Stimulated activated CD4-positive, alpha-beta T cell treated with anti-CD3 and anti-CD28 coated beads, Interleukin-1b, Interleukin-23, amount 100 ng/mL, for 24 hours (primary cell): ENCODE measurements at regions not wholly inside any gene's neighbourhood (a gene's known extent, or its start where the extent isn't known, plus 50 kb on each side); places are given as distances from the start of the nearest gene placed in this dataset.
"Not testable (repeated sequence)": the region's sequence is repeated elsewhere in the genome, so short reads cannot be mapped to it uniquely, and the experiment has no call there.

ENCODE experiments used
- DNase-seq, 4 experiments: peaks; one replicate each; pipeline ENCODE4 v3.0.0-alpha.2; 2020; ENCODE audit warnings: low read depth in 4 of 4, low spot score in 1 of 4

DNA sequence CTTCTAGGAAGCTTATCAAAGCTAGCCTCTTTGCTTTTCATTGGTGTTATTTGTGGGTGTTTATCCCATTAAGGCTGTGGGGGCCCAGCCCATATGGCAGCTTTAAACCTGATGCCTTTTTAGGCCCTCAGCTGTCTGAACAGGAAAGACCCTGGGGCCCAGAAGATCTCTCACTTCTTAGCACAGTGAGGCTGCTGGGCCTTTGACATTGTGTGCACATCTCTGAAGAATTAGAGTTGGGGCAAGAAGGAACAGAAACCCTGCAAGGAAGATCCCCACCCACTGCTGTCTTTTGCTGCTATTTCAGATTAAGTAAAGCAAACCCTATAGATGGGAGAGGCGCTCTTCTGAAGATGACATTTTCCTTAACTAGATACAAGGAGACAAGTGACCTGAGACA lies 250.0 kb downstream of the SMAD2 start:
- no peak for DNase-seq

DNA sequence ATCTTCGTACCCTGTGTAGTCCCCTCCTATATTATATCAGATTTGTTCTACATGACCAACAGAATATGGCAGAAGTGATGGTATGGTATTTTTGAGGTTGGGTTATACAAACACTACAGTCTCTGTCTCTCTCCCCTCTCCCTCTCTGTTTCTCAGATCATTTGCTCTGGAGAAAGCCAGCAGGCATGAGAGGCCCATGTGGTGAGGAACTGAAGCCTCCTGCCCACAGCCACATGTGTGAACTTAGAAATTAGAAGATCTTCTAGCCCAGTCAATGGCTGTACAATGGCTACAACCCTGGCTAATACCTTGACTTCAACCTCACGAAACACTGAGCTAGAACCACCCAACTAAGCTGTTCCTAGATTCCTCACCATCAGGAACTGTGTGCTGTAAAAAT lies 250.6 kb downstream of the SMAD2 start:
- no peak for DNase-seq

DNA sequence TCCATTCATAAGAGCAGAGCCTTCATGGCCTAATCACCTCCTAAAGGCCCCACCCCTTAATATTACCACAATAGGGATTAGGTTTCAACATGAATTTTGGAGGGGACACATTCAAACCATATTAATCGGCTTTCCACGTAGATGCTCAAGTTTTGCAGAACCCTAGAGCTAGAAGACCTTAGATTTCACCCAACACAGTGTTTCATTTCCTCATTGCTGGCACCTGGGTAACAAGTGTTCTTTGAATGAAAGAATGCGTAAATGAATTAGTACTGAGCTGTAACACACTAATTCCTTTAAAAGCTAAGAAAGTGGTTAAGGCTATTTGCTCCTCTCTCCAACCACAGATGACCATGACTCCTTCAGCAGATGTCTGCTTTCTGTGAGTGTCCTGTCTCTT lies 252.5 kb downstream of the SMAD2 start:
- DNase-seq, result no peak

DNA sequence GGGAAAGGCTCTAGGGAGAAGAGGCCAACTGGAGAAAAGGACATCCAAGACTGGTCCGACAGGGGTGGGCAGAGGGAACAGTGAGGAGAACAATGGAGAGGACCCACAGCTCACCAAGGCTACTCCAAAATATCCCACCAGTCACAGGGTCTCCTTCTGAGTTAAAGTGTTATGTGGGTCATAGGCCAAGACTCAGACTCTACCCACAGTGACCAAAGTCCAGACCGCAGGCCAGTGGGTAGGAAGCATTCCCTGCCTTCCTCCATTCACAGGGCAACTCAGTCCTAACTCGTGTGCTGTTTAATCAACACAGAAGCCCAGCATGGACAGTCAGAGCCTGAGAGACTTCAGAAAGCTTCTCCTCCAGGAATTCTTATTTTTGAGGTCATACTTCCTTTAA lies 260.6 kb downstream of the SMAD2 start:
- no peak for DNase-seq

DNA sequence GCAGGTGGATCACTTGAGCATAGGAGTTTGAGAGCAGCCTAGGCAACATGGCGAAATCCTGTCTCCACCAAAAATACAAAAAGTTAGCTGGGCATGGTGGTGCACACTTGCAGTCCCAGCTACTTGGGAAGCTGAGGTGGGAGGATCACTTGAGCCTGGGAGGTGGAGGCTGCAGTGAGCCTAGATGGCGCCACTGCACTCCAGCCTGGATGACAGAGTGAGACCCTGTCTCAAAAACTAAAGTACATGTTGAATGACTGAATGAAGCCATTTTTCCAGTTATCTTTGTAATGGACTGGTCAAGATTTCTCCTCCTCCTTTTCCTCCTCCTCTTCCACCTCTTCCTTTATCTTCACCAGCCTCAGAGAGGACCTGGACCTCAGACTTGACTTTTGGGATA lies 272.0 kb downstream of the SMAD2 start:
- DNase-seq, result no peak

DNA sequence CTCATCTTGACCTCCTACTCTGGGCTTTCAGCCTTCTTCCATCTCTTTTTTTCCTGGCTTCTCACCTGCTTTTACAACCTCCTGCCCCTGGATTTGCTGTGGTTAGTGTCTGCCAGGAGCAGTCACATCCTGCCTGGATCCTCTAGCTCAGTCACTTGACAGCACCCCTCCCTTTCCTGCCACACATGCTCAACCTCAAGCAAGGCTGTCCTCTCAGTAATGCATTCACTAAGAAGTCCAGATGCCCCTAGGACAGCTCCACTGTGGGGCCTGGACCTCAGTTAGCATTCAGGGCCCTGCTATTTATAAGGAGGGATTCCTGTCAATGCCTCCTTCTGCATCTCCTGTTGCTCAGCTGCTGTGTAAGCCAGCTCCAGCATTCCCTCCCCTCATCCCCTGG lies 275.5 kb downstream of the SMAD2 start:
- no peak for DNase-seq

DNA sequence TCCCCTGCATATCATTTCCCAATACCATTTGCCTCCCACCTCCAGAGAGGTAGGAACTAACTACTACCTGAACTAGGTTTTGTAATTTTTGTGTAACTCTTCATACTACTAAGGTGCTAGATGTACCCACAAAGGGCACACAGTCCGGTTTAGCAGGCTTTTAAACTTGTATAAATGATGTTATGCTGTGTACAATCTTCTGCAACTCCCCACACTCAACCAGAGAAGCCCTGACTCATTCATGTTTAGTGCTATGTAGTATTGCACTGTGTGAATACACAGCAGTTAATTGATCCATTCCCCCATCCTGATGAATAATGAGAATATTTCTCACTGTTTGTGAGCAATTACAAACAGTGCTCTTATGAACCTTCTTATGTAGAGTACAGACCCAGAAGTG lies 285.6 kb downstream of the SMAD2 start:
- no peak for DNase-seq

DNA sequence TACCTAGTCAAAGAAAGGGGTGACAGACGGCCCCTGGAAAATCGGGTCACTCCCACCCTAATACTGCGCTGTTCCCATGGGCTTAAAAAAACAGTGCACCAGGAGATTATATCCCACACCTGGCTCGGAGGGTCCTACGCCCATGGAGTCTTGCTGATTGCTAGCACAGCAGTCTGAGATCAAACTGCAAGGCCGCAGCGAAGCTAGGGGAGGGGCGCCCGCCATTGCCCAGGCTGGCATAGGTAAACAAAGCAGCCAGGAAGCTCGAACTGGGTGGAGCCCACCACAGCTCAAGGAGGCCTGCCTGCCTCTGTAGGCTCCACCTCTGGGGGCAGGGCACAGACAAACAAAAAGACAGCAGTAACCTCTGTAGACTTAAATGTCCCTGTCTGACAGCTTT lies 292.9 kb downstream of the SMAD2 start:
- DNase-seq, result not testable (repeated sequence)

DNA sequence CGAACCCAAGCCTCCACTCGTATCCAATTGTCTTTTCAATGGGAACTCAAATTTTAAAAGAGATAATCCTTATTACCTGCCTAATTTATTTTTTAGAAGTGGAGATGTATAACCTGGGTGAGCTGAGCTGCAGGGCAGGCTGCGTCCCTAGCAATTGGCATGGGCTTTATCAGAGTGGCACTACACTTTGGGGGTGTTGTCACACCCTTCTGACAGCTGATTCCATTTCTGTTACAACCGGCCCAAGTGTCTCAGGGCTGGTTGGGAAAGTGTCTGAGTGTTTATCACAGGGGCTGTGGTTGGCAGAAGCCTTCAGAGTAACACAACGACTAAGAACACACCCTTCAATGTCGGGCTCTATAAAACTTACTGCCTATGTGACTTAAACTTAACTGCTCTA lies 295.0 kb downstream of the SMAD2 start:
- no peak for DNase-seq

DNA sequence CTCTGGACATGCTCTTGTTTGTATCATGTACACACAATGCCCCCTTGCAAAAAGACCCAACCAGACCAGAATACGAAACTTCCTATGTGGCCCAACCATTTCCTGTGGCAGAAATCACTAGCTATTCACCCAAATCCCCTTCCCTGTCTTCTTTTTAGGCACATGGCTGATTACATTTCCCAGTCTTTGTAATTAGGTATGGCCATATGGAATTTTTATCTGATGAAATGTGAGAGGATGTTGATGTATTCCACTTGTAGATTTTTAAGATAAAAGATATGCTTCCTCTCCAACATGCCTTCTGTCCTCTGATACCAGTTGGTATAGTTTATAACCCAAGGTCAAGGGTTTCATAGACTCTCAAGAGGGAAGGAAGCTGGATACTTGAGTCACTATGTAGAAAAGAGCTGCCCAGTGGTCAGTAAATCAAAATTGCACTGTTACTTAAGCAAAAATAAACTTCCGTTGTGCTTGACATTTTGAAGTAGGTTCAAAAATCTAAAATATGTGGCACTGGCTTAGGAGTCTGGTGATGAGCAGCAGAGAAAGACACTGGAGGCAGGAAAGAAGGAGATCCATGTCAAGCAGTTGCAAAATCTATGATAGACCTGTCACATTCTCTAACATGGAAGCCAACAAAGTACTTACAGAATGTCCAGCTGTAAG lies 297.4 kb downstream of the SMAD2 start:
- no peak for DNase-seq

DNA sequence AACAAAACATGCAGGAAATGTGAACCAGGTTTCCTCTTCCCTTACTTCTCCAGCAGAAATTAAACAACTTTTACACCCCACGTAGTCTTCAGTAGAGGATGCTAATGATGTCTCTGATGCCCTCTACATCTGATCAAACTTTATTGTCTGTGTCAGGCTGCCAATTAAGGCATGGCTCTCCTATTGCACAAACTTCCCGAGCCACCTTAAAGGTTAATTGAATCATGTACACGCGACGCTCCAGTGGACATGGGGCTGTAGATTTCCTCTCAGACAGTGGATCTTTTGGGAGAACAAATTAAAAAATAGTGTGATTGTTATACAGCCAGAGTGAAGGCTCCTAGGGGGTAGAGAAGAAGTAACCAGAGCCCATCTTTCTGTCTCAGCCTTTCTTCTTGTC lies 301.6 kb downstream of the SMAD2 start:
- DNase-seq, result no peak

DNA sequence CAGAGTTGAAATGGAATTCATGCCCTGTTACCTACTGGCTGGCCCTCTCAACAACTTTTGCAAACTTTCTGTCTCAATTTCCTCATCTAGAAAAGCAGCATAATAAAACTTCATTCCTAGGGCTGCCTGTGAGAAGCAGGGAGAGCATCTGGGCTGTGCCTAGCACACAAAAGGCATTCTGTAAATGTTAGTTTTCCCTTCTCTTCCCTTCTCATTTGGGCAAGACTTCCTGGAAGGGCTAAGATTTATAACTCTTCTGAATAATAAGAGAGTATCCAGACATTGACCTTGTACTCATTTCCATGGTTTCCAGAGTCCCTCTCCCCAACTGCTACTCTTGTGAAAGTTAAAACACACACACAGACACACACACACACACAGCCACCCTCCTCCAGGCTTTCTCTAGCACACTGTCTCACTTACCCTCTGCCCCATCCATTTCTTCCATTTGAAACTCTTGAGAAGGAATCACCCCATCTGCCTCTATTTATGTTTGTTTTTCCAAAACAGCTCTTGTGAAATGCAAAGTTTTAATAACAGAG lies 302.1 kb downstream of the SMAD2 start:
- no peak for DNase-seq

DNA sequence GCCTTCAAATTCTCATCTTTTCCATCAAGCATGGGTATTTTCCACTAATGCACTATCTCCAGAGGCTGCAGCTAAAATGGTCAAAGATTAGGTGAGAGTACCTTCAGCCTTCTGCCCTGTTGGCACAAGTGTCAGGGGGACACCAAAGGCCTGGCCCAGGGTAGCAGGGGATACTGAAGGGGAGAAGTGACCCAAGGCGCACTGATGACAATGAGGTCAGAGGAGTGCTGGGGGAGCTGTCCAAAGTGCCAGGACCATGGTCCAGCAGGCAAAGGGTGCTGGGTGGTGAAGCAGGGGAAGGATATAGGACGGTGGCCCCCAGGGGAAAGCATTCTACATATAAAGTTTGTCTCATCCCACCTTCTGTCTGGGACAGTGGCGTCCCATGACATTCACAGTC lies 303.4 kb downstream of the SMAD2 start:
- DNase-seq, result no peak

DNA sequence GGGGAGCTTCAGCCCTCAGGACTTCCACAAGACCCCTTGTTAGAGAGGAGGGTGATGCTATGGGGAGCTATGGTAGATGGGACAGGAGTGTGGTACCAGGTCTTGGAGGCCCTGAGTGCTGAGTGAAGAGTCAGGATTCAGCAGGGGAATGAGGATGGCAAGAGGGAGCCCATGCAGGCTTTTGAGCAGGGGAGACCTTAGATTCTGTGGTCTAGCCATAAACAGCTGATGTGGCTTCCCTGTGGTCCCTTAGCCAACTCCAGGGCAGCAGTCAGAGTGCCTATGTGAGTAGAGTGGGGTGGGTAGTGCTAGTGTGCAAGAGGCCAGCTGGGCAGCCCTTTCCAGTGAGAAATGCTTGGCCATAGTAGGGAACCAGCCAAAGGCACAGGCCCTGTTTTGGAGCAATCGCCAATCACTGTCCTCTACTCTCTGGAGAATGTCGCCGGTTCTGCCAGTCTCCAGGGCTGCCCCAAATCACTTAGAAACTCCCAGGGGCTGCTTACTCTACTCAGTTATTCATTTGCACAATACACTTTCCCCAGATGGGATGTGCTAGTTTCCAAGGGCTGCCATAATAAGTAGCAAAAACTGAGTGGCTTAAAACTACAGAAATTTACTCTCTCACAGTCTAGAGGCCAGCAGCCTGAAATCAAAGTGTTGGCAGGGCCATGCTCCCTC lies 310.5 kb downstream of the SMAD2 start:
- DNase-seq, result no peak

DNA sequence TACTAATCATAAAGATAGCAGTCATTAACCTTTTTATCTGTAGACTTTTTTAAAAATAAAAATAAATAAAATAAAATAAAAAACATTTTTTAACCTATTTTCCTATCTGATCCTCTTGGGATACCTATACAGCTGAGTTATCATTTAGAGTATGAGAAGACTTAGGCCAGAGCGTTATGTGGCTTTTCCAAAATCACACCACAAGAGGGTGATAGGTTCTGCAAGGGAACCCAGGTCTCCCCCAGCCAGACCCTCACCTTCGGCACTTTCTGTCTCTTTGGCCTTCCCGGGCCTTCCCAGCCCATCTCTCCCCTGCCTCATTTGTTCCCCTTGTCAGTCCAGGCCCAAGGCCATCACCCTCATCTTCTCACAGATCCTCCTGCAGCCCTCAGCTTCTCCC lies 311.7 kb downstream of the SMAD2 start:
- DNase-seq, result no peak

DNA sequence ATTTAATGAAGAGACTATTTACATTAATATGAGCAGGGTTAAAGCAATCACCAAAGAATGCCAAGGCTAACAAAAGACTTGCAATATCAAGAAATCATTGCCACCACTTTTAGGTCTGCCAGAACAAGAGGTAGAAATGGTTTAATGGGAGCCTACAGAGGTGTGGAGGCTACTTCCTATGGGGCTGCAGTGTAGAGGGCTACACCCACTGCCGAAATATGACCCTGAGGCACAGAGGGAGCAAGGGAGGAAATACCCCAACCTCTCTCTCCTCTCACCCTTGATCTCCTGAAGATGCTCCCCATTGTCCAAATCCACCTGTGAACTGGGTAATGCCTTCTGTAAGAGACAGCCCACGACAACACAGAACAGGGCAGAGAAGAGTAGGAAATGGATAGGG lies 315.4 kb downstream of the SMAD2 start:
- no peak for DNase-seq

DNA sequence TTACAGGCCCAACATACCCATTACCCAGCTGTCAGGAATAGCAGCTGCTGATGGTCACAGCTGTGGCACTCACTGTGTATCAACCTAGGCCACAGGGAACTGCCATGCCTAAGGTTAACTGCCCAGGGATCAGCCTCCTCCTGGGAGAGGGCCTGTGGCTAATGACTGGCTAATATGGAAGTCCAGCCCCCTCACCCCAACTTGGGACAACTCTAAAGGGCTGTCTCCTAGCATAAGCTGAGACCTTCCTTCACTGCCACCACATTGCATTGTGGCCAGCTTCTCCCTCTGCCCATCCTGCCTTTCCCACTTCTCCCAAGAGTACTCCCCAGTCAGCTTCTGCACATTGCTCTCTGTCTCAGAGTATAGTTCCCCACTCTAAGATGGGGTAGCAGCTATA lies 316.5 kb downstream of the SMAD2 start:
- no peak for DNase-seq

DNA sequence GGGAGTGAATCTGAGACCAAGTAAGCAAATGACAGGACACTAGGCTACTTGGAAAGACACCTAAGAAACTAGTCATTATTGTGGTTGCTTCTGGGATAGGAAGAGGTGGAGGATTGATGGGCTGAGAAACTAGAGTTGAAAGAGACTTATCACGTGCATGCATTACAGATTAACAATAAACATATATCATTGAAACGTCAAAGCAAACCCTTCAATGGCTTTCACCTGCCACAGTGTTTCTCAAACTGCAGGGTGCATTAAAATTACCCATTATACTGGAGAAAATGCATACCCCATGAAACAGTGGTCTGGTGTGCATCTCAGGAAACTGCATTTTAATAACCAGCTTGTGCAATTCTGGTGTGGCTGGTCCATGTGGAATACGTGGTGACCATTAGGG lies 318.8 kb downstream of the SMAD2 start:
- no peak for DNase-seq

DNA sequence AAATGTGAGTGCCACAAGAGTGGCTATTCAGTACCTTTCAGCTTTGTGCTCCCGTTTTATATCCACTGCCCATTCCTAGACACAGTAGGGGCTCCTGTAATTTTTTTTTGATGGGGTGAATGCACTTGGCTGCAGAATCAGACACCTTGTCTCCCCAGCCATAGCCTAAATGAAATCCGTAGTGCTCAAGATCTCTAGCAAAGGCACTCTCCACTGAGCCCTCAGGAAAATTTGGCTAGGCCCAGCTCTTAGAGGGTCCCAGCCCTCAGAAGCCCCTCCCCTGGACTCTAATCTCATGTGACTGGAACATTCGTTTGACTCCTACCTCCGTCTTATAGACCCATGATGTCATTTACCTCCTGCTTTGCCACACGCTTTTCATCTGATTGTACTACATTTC lies 323.9 kb downstream of the SMAD2 start:
- no peak for DNase-seq

DNA sequence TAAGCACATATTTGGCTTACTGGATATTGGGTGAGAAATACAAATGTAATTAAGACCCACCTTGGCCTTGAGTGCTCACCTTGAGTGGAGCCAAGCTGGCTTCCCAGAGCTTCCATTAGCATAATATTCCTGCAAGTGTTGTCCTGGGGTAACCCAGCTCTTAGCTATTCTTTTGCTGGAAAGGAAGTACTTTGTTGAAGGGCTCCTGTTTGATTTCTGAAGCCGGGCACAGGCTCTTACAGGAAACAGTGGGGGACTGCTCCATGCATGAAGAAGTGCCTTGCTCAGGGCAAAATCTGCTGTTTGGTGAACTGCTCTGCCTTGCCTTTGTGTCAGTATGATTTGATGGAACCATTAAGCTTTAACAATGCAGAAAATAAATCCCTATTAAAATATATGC lies 325.4 kb downstream of the SMAD2 start:
- no peak for DNase-seq

DNA sequence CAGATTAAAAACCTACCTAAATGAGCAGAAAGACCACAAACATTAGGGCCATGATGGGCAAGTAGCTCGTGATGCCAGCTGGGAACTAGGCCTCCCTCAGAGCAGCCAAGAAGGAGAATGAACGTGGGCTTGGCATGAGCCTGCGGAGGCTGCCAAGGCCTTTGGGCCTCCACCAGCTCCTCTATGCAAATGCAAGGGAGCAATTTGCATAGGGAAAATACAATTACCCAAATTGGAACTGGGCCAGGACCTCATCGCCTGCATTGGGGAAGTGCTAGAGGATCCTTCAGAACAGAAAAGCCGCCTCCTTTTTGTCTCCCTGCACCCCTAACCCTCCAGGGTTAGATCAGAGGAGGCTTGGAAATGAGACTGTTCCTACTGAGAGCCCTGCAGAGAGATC lies 326.4 kb downstream of the SMAD2 start:
- no peak for DNase-seq

DNA sequence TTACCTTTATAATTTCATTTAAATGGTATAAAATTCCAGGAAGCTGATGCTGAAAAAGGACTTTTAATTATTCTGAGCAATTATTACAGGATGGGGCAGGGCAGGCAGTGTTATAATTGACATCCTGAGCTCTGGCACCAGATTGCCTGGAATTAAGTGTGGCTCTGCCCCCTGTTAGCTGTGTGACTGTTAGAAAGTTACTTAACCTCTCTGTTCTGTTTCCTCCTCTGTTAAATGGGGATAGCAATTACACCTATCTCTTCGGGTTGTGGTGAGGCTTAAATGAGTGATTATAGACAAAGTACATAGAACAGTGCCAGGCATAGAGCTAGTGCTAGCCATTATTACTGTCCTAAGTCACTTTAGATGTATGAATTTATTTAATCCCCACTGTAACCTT lies 327.3 kb downstream of the SMAD2 start:
- DNase-seq, result no peak

DNA sequence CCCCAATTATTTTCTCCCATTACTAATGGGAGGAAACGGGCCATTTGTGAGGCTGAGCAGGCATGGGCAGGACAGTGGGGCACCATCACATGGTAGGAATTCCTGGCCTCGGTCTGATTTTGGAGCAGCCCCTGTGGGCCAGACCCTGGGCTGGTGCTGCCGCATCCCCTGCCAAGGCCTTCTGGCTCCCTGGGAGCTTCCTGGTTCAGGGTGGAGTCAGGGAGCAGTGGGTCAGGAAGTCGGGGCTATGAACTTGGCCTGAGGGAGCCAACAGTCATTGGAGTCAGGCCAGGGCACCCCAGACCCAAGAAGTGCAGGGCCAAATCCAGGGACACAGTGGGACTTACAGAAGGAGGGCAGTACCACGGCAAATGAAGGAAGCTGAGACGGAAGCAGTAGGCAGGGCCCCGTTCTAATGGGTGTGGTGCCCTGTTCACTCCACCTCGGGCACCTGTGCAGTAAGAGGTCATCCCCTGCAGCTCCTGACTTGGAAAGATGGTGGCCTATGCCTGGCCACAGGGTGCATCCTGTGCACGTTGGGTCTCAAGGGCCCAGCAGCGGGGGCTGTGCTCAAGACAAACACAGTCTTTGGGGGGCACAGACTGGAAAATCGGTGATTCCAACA lies 328.1 kb downstream of the SMAD2 start:
- DNase-seq, result no peak
